MM.1S (cell line): ENCODE measurements at regions not wholly inside any gene's neighbourhood (a gene's known extent, or its start where the extent isn't known, plus 50 kb on each side); places are given as distances from the start of the nearest gene placed in this dataset.

Experiments used
- DNase-seq: peaks from one replicate; pipeline ENCODE4 v3.0.0-alpha.2; 2015
- H2AFZ ChIP-seq: fragments of 300-600 bp; sonication (generic); 2 replicates; pipeline ENCODE4 v1.6.0; 2016; ENCODE audit warnings: antibody characterized with exemption, low read length
- H3F3A ChIP-seq: fragments of 300-600 bp; sonication (generic); 2 replicates; pipeline ENCODE4 v1.6.1; 2016; ENCODE audit warnings: mild to moderate bottlenecking, antibody characterized with exemption, low read length, moderate library complexity, mixed read lengths; ENCODE audit not compliant: insufficient read depth
- H3K27ac ChIP-seq: fragments of 300-600 bp; sonication (generic); 2 replicates; pipeline ENCODE4 v1.5.1; 2016; ENCODE audit warnings: mild to moderate bottlenecking, low read length
- H3K27me3 ChIP-seq: fragments of 300-600 bp; sonication (generic); replicated peaks from 2 replicates; pipeline ENCODE4 v1.6.0; 2016; ENCODE audit warnings: low read length; ENCODE audit not compliant: insufficient read depth
- H3K36me3 ChIP-seq: fragments of 300-600 bp; sonication (generic); replicated peaks from 2 replicates; pipeline ENCODE4 v1.6.1; 2016; ENCODE audit warnings: mild to moderate bottlenecking, low read length, mixed read lengths; ENCODE audit not compliant: insufficient read depth
- H3K4me1 ChIP-seq: fragments of 300-600 bp; sonication (generic); 2 replicates; pipeline ENCODE4 v1.6.1; 2016; ENCODE audit warnings: low read length, mixed read lengths
- H3K4me2 ChIP-seq: fragments of 300-600 bp; sonication (generic); 2 replicates; pipeline ENCODE4 v1.6.0; 2016; ENCODE audit warnings: low read depth, low read length
- H3K4me3 ChIP-seq: fragments of 300-600 bp; sonication (generic); 2 replicates; pipeline ENCODE4 v1.5.1; 2016; ENCODE audit warnings: low read length, mixed read lengths
- H3K79me2 ChIP-seq: fragments of 300-600 bp; sonication (generic); 2 replicates; pipeline ENCODE4 v1.6.1; 2016; ENCODE audit warnings: mixed run types, low read length, mixed read lengths
- H3K9ac ChIP-seq: fragments of 300-600 bp; sonication (generic); 2 replicates; pipeline ENCODE4 v1.6.1; 2016; ENCODE audit warnings: low read length, mixed read lengths
- H3K9me2 ChIP-seq: fragments of 300-600 bp; sonication (generic); replicated peaks from 2 replicates; pipeline ENCODE4 v1.6.1; 2016; ENCODE audit warnings: mild to moderate bottlenecking, low read length, mixed read lengths; ENCODE audit not compliant: insufficient read depth
- H3K9me3 ChIP-seq: fragments of 300-600 bp; sonication (generic); replicated peaks from 2 replicates; pipeline ENCODE4 v1.6.1; 2016; ENCODE audit warnings: mild to moderate bottlenecking, low read length, mixed read lengths; ENCODE audit not compliant: insufficient read depth
- H4K20me1 ChIP-seq: fragments of 300-600 bp; sonication (generic); 2 replicates; pipeline ENCODE4 v1.6.1; 2016; ENCODE audit warnings: mild to moderate bottlenecking, low read length, moderate library complexity, mixed read lengths; ENCODE audit not compliant: insufficient read depth
- EZH2 ChIP-seq: fragments of 300-600 bp; sonication (generic); optimal IDR thresholded peaks from 2 replicates; pipeline ENCODE3; 2017; ENCODE audit warnings: low read depth, mild to moderate bottlenecking, antibody characterized with exemption, low read length, mixed read lengths
- EZH2phosphoT487 ChIP-seq: fragments of 300-600 bp; sonication (generic); IDR thresholded peaks from 2 replicates; pipeline ENCODE4 v1.6.1; 2018; ENCODE audit warnings: antibody characterized with exemption, low read length
- TF ChIP-seq, protein P1 (sequence below): fragments of 300-600 bp; sonication (generic); IDR thresholded peaks from 2 replicates; pipeline ENCODE4 v1.5.1; 2016; ENCODE audit warnings: antibody characterized with exemption, low read length, mixed read lengths

DNA sequence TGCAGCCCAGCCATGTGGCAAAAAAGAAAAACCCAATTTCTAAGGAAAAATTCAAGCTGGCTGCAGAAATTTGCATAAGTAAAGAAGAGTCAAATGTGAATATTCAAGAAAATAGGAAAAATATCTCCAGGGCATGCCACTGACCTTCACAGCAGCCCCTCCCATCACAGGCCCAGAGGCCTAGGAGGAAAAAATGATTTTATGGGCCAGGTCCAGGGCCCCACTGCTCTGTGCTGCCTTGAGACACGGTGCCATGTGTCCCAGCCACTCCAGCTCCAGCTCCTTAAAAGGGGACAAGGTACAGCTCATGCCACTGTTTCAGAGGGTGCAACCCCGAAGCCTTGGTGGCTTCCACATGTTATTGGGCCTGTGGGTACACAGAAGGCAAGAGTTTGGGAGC is 182.7 kb upstream of the FGF16 start:
- Histone ChIP-seq H3K79me2 (no peaks in the 10 kb centered on the region), H3K9ac (no peak overlapping the region), H3K36me3 (no peaks in the 10 kb centered on the region), H3K4me3 (no peak overlapping the region), H3K27ac (no peak overlapping the region), H2AFZ (no peak overlapping the region), H3K27me3 (no peaks in the 10 kb centered on the region), H3K4me2 (no peak overlapping the region), H3K9me3 (no peaks in the 10 kb centered on the region), H3F3A (no peaks in the 10 kb centered on the region), H3K9me2 (no peaks in the 10 kb centered on the region), H4K20me1 (no peaks in the 10 kb centered on the region), H3K4me1 (no peaks in the 10 kb centered on the region)
- TF ChIP-seq EZH2 (no peak), EZH2phosphoT487 (no peak)
- TF ChIP-seq, protein P1, sequence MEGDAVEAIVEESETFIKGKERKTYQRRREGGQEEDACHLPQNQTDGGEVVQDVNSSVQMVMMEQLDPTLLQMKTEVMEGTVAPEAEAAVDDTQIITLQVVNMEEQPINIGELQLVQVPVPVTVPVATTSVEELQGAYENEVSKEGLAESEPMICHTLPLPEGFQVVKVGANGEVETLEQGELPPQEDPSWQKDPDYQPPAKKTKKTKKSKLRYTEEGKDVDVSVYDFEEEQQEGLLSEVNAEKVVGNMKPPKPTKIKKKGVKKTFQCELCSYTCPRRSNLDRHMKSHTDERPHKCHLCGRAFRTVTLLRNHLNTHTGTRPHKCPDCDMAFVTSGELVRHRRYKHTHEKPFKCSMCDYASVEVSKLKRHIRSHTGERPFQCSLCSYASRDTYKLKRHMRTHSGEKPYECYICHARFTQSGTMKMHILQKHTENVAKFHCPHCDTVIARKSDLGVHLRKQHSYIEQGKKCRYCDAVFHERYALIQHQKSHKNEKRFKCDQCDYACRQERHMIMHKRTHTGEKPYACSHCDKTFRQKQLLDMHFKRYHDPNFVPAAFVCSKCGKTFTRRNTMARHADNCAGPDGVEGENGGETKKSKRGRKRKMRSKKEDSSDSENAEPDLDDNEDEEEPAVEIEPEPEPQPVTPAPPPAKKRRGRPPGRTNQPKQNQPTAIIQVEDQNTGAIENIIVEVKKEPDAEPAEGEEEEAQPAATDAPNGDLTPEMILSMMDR: no peak
- no peak for DNase-seq

DNA sequence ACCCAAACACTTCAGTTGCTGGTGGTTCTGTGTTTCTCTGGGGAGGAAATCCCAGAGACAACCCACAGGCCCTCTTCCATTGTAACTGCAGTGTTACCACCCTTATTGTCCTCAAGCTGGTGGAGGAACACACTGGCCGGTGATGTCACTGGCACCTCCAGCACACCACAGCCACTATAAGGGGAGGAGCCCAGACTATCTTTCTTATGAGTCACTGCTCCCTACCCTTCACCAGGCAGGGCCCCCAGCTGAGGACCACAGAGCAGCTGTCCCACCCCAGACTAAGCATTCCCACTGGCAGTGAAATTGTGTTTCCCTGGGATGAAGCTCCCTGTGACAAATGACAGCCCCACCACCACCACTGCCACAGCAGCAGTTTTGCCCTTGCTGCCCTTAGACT is 171.8 kb upstream of the FGF16 start:
- Histone ChIP-seq H3K9me3 (no peaks in the 10 kb centered on the region), H3F3A (no peaks in the 10 kb centered on the region), H3K4me1 (no peaks in the 10 kb centered on the region)

DNA sequence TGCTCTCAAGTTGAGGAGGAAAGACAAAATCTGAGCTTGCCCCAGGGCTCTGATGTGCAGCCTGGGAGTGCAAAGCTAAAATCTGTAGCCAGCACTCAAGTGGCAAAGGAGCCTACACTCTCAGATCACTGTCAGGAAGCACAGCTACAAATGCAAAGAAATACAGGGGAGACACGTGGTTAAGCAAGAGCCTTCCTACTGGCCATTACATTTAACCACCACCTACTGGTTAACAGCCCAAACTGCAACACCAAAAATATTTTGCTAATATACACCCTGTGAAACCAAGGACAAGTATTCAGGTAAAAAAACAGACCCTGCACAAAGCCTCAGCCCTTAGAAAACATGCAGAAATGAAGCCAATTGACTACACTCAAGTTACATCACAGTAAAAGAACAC is 170.4 kb upstream of the FGF16 start:
- Histone ChIP-seq H3K9ac (no peak overlapping the region), H3K9me2 (no peaks in the 10 kb centered on the region), H3K79me2 (no peaks in the 10 kb centered on the region), H3K4me1 (no peaks in the 10 kb centered on the region), H3F3A (no peaks in the 10 kb centered on the region), H3K9me3 (no peaks in the 10 kb centered on the region), H3K27ac (no peak overlapping the region), H3K27me3 (no peaks in the 10 kb centered on the region), H3K4me2 (no peak overlapping the region), H4K20me1 (no peaks in the 10 kb centered on the region), H3K36me3 (no peaks in the 10 kb centered on the region), H3K4me3 (no peak overlapping the region), H2AFZ (no peak overlapping the region)
- TF ChIP-seq EZH2: no peak
- no peak for TF ChIP-seq EZH2phosphoT487
- TF ChIP-seq, protein P1: no peak
- DNase-seq: peak; percentile 8

More for the DNA sequence above, 171.8 kb upstream of the FGF16 start:
- no peaks in the 10 kb centered on the region for H3K27me3 ChIP-seq
- no peaks in the 10 kb centered on the region for H4K20me1 ChIP-seq
- no peak for DNase-seq
- H3K9me2 ChIP-seq: no peaks in the 10 kb centered on the region
- H3K27ac ChIP-seq: no peak overlapping the region
- no peak overlapping the region for H3K4me2 ChIP-seq
- no peaks in the 10 kb centered on the region for H3K79me2 ChIP-seq
- no peaks in the 10 kb centered on the region for H3K36me3 ChIP-seq
- no peak overlapping the region for H3K9ac ChIP-seq
- no peak overlapping the region for H2AFZ ChIP-seq
- H3K4me3 ChIP-seq: no peak overlapping the region
- TF ChIP-seq, protein P1: no peak
- TF ChIP-seq EZH2phosphoT487 (no peak), EZH2 (no peak)
